Left renal pelvis (tissue), 4 donors: ENCODE measurements at regions not wholly inside any gene's neighbourhood (a gene's known extent, or its start where the extent isn't known, plus 50 kb on each side); places are given as distances from the start of the nearest gene placed in this dataset.

Experiments
- DNase-seq, 4 donors: peaks; one replicate each; pipeline ENCODE4 v3.0.0-alpha.2; 2013; ENCODE audit warnings: low read depth in 4 of 4, low spot score in 3 of 4

GRCh38 chr2:198374375-198375082, 570.1 kb downstream of the PLCL1 start:
- peak; percentile 7 to 37 (median 26) for DNase-seq

GRCh38 chr2:198371921-198372543, 567.6 kb downstream of the PLCL1 start:
- no peak for DNase-seq

GRCh38 chr2:198371329-198371728, 566.9 kb downstream of the PLCL1 start:
- DNase-seq: no peak

- DNase-seq: no peak
These were observed 563.7 kb downstream of the PLCL1 start for GRCh38 chr2:198368089-198368488.

GRCh38 chr2:198362740-198363139, 558.3 kb downstream of the PLCL1 start:
- DNase-seq: no peak

- no peak for DNase-seq
These were observed 554.9 kb downstream of the PLCL1 start for GRCh38 chr2:198359308-198359707.

- DNase-seq: no peak
These were observed 551.8 kb downstream of the PLCL1 start for GRCh38 chr2:198356157-198356556.

- no peak for DNase-seq
These were observed 547.3 kb downstream of the PLCL1 start for GRCh38 chr2:198351647-198352046.

- no peak for DNase-seq
These were observed 543.6 kb downstream of the PLCL1 start for GRCh38 chr2:198347946-198348345.

GRCh38 chr2:198347349-198347748, 543.0 kb downstream of the PLCL1 start:
- no peak for DNase-seq

- no peak for DNase-seq
These were observed 539.1 kb downstream of the PLCL1 start for GRCh38 chr2:198343471-198343870.

- no peak for DNase-seq
These were observed 536.5 kb downstream of the PLCL1 start for GRCh38 chr2:198340846-198341245.

- no peak for DNase-seq
These were observed 534.7 kb downstream of the PLCL1 start for GRCh38 chr2:198339116-198339515.

GRCh38 chr2:198337368-198337767, 533.0 kb downstream of the PLCL1 start:
- DNase-seq: no peak

GRCh38 chr2:198328454-198328853, 524.1 kb downstream of the PLCL1 start:
- no peak for DNase-seq

- DNase-seq: no peak
These were observed 523.1 kb downstream of the PLCL1 start for GRCh38 chr2:198327526-198327925.

GRCh38 chr2:198326431-198326830, 522.0 kb downstream of the PLCL1 start:
- no peak for DNase-seq

- no peak for DNase-seq
These were observed 521.0 kb downstream of the PLCL1 start for GRCh38 chr2:198325359-198325758.

- DNase-seq: no peak
These were observed 519.7 kb downstream of the PLCL1 start for GRCh38 chr2:198324071-198324470.

- DNase-seq: no peak
These were observed 517.9 kb downstream of the PLCL1 start for GRCh38 chr2:198322275-198322674.

- DNase-seq: no peak
These were observed 517.2 kb downstream of the PLCL1 start for GRCh38 chr2:198321522-198322088.

GRCh38 chr2:198316852-198317396, 512.5 kb downstream of the PLCL1 start:
- DNase-seq: no peak
